SK-N-SH treated with all-trans-retinoic acid at 6 μM for 48 hours (cell line): ENCODE measurements at regions not wholly inside any gene's neighbourhood (a gene's known extent, or its start where the extent isn't known, plus 50 kb on each side); places are given as distances from the start of the nearest gene placed in this dataset.

ENCODE experiments used
- ATAC-seq: fragments of 200-7000 bp; cut with Tn5 transposase; 3 replicates; pipeline ENCODE4 v1.9.1; 2020; ENCODE audit warnings: mild to moderate bottlenecking, moderate library complexity
- ARNTL ChIP-seq: fragments of 450-650 bp; formaldehyde crosslinking; IDR thresholded peaks from 2 replicates; pipeline ENCODE4 v1.5.0; 2020; ENCODE audit warnings: low read depth, mild to moderate bottlenecking, moderate library complexity, borderline replicate concordance
- BACH2 ChIP-seq: fragments of 250-450 bp; sonication (Bioruptor Pico); IDR thresholded peaks from 2 replicates; pipeline ENCODE4 v1.9.0; 2021; ENCODE audit warnings: mild to moderate bottlenecking, borderline replicate concordance
- CSDC2 ChIP-seq: fragments of 250-450 bp; sonication (Bioruptor Pico); IDR thresholded peaks from 2 replicates; pipeline ENCODE4 v1.5.0; 2020; ENCODE audit warnings: mild to moderate bottlenecking, moderate library complexity
- ESRRG ChIP-seq: fragments of 250-450 bp; sonication (Bioruptor Pico); IDR thresholded peaks from 2 replicates; pipeline ENCODE4 v1.6.1; 2021; ENCODE audit warnings: mild to moderate bottlenecking
- GLIS3 ChIP-seq: fragments of 250-450 bp; sonication (Bioruptor Pico); IDR thresholded peaks from 2 replicates; pipeline ENCODE4 v1.5.0; 2020; ENCODE audit warnings: mild to moderate bottlenecking, moderate library complexity
- OSR1 ChIP-seq: fragments of 250-450 bp; sonication (Bioruptor Pico); IDR thresholded peaks from 2 replicates; pipeline ENCODE4 v1.8.0; 2022; ENCODE audit warnings: moderate library complexity, mild to moderate bottlenecking, inconsistent platforms
- PPARA ChIP-seq: fragments of 250-450 bp; sonication (Bioruptor Pico); IDR thresholded peaks from 2 replicates; pipeline ENCODE4 v1.5.0; 2020; ENCODE audit warnings: mild to moderate bottlenecking, borderline replicate concordance
- RARB ChIP-seq: fragments of 250-450 bp; sonication (Bioruptor Pico); IDR thresholded peaks from 2 replicates; pipeline ENCODE4 v1.8.0; 2021; ENCODE audit warnings: mild to moderate bottlenecking, moderate library complexity
- SNAI2 ChIP-seq: fragments of 250-450 bp; sonication (Bioruptor Pico); IDR thresholded peaks from 2 replicates; pipeline ENCODE4 v1.5.0; 2020; ENCODE audit warnings: mild to moderate bottlenecking, moderate library complexity
- TOX ChIP-seq: fragments of 250-450 bp; sonication (Bioruptor Pico); IDR thresholded peaks from 2 replicates; pipeline ENCODE4 v1.8.0; 2021; ENCODE audit warnings: mild to moderate bottlenecking, moderate library complexity, borderline replicate concordance
- ZC3H10 ChIP-seq: fragments of 250-450 bp; sonication (Bioruptor Pico); IDR thresholded peaks from 2 replicates; pipeline ENCODE4 v1.5.1; 2021; ENCODE audit warnings: mild to moderate bottlenecking, moderate library complexity
- ZFP3 ChIP-seq: fragments of 250-450 bp; sonication (Bioruptor Pico); IDR thresholded peaks from 2 replicates; pipeline ENCODE4 v1.5.0; 2020; ENCODE audit warnings: mild to moderate bottlenecking, moderate library complexity
- ZFP30 ChIP-seq: fragments of 450-650 bp; formaldehyde crosslinking; IDR thresholded peaks from 2 replicates; pipeline ENCODE4 v1.5.0; 2022; ENCODE audit warnings: mild to moderate bottlenecking, moderate library complexity
- ZNF565 ChIP-seq: fragments of 450-650 bp; formaldehyde crosslinking; conservative IDR thresholded peaks from 2 replicates; pipeline ENCODE4 v1.5.0; 2020; ENCODE audit warnings: low read depth, mild to moderate bottlenecking, moderate library complexity
- ZNF70 ChIP-seq: fragments of 450-650 bp; formaldehyde crosslinking; IDR thresholded peaks from 2 replicates; pipeline ENCODE4 v1.5.0; 2020; ENCODE audit warnings: mild to moderate bottlenecking, moderate library complexity
- ZNF8 ChIP-seq: fragments of 450-650 bp; formaldehyde crosslinking; IDR thresholded peaks from 2 replicates; pipeline ENCODE4 v1.5.0; 2020; ENCODE audit warnings: mild to moderate bottlenecking, moderate library complexity
- TF ChIP-seq, protein P1 (sequence below): fragments of 250-450 bp; sonication (Bioruptor Pico); IDR thresholded peaks from 2 replicates; pipeline ENCODE4 v1.5.1; 2021; ENCODE audit warnings: mild to moderate bottlenecking, moderate library complexity
- TF ChIP-seq, protein P2 (sequence below): fragments of 250-450 bp; sonication (Bioruptor Pico); IDR thresholded peaks from 2 replicates; pipeline ENCODE4 v1.5.1; 2020; ENCODE audit warnings: low read depth, mild to moderate bottlenecking, moderate library complexity
- TF ChIP-seq, protein P3 (sequence below): fragments of 250-450 bp; sonication (Bioruptor Pico); IDR thresholded peaks from 2 replicates; pipeline ENCODE4 v1.5.0; 2020; ENCODE audit warnings: mild to moderate bottlenecking, moderate library complexity
- TF ChIP-seq, protein P4 (sequence below): fragments of 250-450 bp; sonication (Bioruptor Pico); IDR thresholded peaks from 2 replicates; pipeline ENCODE4 v1.8.0; 2020; ENCODE audit warnings: mild to moderate bottlenecking, moderate library complexity, borderline replicate concordance
- TF ChIP-seq, protein P5 (sequence below): fragments of 250-450 bp; sonication (Bioruptor Pico); IDR thresholded peaks from 2 replicates; pipeline ENCODE4 v1.8.0; 2021; ENCODE audit warnings: low read depth, mild to moderate bottlenecking, moderate library complexity, borderline replicate concordance

DNA sequence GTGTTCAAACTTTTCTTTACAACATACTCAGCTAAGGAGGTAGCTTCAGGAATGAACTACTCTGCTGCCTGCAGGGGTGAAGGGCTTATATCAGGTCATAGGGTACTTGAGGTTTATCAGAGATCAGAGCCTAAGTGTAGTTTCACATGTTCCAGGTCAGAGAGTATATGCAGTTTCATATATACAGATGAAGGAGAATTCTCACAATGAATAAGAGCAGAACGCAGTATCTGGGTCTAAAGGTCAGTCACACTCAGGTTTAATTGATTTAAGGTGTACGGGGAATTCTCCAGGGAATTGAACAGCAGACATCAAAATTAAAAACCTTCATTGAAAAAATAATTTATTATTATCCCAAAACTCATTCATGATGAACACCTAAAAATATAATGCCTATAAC lies 700.6 kb downstream of the TECRL start:
- no peak for ATAC-seq

DNA sequence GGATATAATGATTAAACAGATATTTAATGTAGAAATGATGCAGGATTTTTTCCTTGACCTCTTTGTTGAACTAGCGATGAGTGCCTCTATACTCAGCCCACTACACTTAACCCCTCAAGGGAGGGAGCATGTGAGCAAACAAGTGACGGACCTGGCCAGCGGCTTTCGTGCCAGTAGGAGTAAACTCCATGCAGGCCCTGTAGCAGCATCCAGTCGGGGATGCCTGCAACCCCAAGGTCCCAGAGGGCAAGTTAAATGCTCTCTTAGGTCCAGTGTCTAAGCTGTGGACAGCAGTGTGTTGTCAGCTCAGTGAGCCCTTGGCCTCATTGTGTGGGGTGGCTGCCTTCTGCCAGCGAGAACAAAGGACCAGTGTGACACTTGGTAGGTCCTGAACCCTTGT lies 708.7 kb downstream of the TECRL start:
- no peak for TF ChIP-seq SNAI2 (CRISPR knock-in tag)
- no peak for TF ChIP-seq ZC3H10 (CRISPR knock-in tag)
- TF ChIP-seq BACH2 (CRISPR knock-in tag), result no peak
- TF ChIP-seq, protein P1, sequence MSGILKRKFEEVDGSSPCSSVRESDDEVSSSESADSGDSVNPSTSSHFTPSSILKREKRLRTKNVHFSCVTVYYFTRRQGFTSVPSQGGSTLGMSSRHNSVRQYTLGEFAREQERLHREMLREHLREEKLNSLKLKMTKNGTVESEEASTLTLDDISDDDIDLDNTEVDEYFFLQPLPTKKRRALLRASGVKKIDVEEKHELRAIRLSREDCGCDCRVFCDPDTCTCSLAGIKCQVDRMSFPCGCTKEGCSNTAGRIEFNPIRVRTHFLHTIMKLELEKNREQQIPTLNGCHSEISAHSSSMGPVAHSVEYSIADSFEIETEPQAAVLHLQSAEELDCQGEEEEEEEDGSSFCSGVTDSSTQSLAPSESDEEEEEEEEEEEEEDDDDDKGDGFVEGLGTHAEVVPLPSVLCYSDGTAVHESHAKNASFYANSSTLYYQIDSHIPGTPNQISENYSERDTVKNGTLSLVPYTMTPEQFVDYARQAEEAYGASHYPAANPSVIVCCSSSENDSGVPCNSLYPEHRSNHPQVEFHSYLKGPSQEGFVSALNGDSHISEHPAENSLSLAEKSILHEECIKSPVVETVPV (CRISPR knock-in tag), result no peak

More for the DNA sequence above, 700.6 kb downstream of the TECRL start:
- no peak for TF ChIP-seq ARNTL (CRISPR knock-in tag)
- TF ChIP-seq CSDC2 (CRISPR knock-in tag), result no peak
- no peak for TF ChIP-seq OSR1 (CRISPR knock-in tag)
- TF ChIP-seq, protein P2, sequence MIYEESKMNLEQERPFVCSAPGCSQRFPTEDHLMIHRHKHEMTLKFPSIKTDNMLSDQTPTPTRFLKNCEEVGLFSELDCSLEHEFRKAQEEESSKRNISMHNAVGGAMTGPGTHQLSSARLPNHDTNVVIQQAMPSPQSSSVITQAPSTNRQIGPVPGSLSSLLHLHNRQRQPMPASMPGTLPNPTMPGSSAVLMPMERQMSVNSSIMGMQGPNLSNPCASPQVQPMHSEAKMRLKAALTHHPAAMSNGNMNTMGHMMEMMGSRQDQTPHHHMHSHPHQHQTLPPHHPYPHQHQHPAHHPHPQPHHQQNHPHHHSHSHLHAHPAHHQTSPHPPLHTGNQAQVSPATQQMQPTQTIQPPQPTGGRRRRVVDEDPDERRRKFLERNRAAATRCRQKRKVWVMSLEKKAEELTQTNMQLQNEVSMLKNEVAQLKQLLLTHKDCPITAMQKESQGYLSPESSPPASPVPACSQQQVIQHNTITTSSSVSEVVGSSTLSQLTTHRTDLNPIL, result no peak
- TF ChIP-seq, protein P3, sequence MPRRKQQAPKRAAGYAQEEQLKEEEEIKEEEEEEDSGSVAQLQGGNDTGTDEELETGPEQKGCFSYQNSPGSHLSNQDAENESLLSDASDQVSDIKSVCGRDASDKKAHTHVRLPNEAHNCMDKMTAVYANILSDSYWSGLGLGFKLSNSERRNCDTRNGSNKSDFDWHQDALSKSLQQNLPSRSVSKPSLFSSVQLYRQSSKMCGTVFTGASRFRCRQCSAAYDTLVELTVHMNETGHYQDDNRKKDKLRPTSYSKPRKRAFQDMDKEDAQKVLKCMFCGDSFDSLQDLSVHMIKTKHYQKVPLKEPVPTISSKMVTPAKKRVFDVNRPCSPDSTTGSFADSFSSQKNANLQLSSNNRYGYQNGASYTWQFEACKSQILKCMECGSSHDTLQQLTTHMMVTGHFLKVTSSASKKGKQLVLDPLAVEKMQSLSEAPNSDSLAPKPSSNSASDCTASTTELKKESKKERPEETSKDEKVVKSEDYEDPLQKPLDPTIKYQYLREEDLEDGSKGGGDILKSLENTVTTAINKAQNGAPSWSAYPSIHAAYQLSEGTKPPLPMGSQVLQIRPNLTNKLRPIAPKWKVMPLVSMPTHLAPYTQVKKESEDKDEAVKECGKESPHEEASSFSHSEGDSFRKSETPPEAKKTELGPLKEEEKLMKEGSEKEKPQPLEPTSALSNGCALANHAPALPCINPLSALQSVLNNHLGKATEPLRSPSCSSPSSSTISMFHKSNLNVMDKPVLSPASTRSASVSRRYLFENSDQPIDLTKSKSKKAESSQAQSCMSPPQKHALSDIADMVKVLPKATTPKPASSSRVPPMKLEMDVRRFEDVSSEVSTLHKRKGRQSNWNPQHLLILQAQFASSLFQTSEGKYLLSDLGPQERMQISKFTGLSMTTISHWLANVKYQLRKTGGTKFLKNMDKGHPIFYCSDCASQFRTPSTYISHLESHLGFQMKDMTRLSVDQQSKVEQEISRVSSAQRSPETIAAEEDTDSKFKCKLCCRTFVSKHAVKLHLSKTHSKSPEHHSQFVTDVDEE (CRISPR knock-in tag), result no peak
- no peak for TF ChIP-seq GLIS3
- TF ChIP-seq SNAI2 (CRISPR knock-in tag), result no peak
- no peak for TF ChIP-seq BACH2 (CRISPR knock-in tag)
- TF ChIP-seq ZNF70 (CRISPR knock-in tag), result no peak
- no peak for TF ChIP-seq ZFP30 (CRISPR knock-in tag)
- TF ChIP-seq ZNF8, result no peak

DNA sequence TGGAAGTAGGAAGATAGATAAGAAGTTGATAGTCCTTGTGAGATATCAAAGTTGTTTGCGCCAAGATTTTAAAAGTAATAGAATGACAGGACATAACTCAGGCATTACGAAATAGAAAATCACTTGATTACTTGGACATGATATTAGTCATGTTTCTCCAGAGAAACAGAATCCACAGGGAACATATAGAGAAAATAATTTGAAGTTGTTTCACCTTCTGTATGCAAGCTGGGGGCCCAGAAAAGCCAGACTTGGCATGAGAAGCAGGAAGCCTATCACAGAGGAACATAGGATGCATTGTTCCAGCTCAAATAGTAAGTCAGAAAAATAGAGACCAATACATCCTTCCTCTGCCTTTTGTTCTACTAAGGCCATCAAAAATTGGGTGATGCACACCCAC lies 715.9 kb downstream of the TECRL start:
- no peak for ATAC-seq
- TF ChIP-seq GLIS3 (no peak), PPARA (CRISPR knock-in tag) (no peak), ZC3H10 (CRISPR knock-in tag) (no peak), ZNF565 (no peak), ESRRG (no peak), ZFP30 (CRISPR knock-in tag) (no peak), ZFP3 (CRISPR knock-in tag) (no peak), SNAI2 (CRISPR knock-in tag) (no peak), CSDC2 (CRISPR knock-in tag) (no peak), ZNF70 (CRISPR knock-in tag) (no peak), RARB (CRISPR knock-in tag) (no peak), TOX (CRISPR knock-in tag) (no peak)
- TF ChIP-seq, protein P4, sequence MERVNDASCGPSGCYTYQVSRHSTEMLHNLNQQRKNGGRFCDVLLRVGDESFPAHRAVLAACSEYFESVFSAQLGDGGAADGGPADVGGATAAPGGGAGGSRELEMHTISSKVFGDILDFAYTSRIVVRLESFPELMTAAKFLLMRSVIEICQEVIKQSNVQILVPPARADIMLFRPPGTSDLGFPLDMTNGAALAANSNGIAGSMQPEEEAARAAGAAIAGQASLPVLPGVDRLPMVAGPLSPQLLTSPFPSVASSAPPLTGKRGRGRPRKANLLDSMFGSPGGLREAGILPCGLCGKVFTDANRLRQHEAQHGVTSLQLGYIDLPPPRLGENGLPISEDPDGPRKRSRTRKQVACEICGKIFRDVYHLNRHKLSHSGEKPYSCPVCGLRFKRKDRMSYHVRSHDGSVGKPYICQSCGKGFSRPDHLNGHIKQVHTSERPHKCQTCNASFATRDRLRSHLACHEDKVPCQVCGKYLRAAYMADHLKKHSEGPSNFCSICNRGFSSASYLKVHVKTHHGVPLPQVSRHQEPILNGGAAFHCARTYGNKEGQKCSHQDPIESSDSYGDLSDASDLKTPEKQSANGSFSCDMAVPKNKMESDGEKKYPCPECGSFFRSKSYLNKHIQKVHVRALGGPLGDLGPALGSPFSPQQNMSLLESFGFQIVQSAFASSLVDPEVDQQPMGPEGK, result no peak
- TF ChIP-seq, protein P2, result no peak
- TF ChIP-seq, protein P1 (CRISPR knock-in tag), result no peak
- TF ChIP-seq, protein P5, sequence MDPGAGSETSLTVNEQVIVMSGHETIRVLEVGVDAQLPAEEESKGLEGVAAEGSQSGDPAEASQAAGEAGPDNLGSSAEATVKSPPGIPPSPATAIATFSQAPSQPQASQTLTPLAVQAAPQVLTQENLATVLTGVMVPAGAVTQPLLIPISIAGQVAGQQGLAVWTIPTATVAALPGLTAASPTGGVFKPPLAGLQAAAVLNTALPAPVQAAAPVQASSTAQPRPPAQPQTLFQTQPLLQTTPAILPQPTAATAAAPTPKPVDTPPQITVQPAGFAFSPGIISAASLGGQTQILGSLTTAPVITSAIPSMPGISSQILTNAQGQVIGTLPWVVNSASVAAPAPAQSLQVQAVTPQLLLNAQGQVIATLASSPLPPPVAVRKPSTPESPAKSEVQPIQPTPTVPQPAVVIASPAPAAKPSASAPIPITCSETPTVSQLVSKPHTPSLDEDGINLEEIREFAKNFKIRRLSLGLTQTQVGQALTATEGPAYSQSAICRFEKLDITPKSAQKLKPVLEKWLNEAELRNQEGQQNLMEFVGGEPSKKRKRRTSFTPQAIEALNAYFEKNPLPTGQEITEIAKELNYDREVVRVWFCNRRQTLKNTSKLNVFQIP, result no peak
- TF ChIP-seq, protein P3 (CRISPR knock-in tag), result no peak
- TF ChIP-seq, all 23 proteins: peak for 0

More for the DNA sequence above, 708.7 kb downstream of the TECRL start:
- ATAC-seq, result no peak
